NB4 (cell line): ENCODE measurements at regions not wholly inside any gene's neighbourhood (a gene's known extent, or its start where the extent isn't known, plus 50 kb on each side); places are given as distances from the start of the nearest gene placed in this dataset.

Source experiments
- DNase-seq: peaks from one replicate; pipeline ENCODE4 v3.0.0; 2010; ENCODE audit warnings: low read depth
- H3K4me3 ChIP-seq: one replicate; pipeline ENCODE4 v1.5.1; 2011; ENCODE audit warnings: mild to moderate bottlenecking, low read depth, low read length, moderate library complexity
- MAX ChIP-seq: IDR thresholded peaks from 2 replicates; pipeline ENCODE4 v1.6.1; 2011; ENCODE audit warnings: low read depth, low read length
- MYC ChIP-seq: IDR thresholded peaks from 2 replicates; pipeline ENCODE4 v1.6.1; 2011; ENCODE audit warnings: low read depth, low read length
- POLR2A ChIP-seq: IDR thresholded peaks from 2 replicates; pipeline ENCODE4 v1.6.1; 2011; ENCODE audit warnings: mild to moderate bottlenecking; ENCODE audit not compliant: insufficient read length; ENCODE audit errors: extremely low read depth
- TF ChIP-seq, protein P1 (sequence below): IDR thresholded peaks from one replicate; pipeline ENCODE4 v1.5.1; 2012; ENCODE audit warnings: low read depth, low read length

DNA sequence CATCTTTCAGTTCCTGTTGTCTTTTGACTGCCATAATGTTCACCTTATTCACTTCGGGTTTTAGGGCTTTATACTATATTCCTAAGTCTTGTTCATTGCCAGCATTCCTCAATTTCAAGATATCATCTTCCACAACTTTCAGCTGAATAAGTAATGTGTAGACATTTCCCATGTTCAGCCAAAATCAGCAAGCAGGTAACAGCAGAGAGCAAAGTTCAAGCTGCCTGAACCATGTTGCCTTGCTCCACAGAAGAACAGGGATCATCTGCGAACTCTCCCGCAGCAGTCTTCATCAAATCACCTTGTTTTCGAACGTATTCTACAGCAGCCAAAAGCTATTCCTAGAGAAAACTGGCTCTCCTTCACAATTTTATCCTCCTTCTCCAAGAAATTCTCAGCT, 95.3 kb upstream of the CCDC112 start:
- H3K4me3 ChIP-seq, result no peak overlapping the region
- no peak for TF ChIP-seq POLR2A
- no peak for DNase-seq

- no peak overlapping the region for H3K4me3 ChIP-seq
- peak; percentile 19 for DNase-seq
- TF ChIP-seq, protein P1, sequence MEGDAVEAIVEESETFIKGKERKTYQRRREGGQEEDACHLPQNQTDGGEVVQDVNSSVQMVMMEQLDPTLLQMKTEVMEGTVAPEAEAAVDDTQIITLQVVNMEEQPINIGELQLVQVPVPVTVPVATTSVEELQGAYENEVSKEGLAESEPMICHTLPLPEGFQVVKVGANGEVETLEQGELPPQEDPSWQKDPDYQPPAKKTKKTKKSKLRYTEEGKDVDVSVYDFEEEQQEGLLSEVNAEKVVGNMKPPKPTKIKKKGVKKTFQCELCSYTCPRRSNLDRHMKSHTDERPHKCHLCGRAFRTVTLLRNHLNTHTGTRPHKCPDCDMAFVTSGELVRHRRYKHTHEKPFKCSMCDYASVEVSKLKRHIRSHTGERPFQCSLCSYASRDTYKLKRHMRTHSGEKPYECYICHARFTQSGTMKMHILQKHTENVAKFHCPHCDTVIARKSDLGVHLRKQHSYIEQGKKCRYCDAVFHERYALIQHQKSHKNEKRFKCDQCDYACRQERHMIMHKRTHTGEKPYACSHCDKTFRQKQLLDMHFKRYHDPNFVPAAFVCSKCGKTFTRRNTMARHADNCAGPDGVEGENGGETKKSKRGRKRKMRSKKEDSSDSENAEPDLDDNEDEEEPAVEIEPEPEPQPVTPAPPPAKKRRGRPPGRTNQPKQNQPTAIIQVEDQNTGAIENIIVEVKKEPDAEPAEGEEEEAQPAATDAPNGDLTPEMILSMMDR, result peak; percentile 6
- TF ChIP-seq MAX (no peak), POLR2A (no peak)
Observed at GRCh38 chr5:115389799-115390382, 93.4 kb upstream of the CCDC112 start.

GRCh38 chr5:115389034-115389798, 92.8 kb upstream of the CCDC112 start:
- no peak overlapping the region for H3K4me3 ChIP-seq
- DNase-seq, result no peak
- TF ChIP-seq, protein P1, result no peak

- no peak overlapping the region for H3K4me3 ChIP-seq
- no peak for DNase-seq
- TF ChIP-seq, protein P1, result no peak
- no peak for TF ChIP-seq MAX
- TF ChIP-seq POLR2A, result no peak
- no peak for TF ChIP-seq MYC
Observed at GRCh38 chr5:115388240-115388639, 91.8 kb upstream of the CCDC112 start.

- TF ChIP-seq MYC, result no peak
- no peak for DNase-seq
- H3K4me3 ChIP-seq, result no peak overlapping the region
Observed at GRCh38 chr5:115387816-115388215, 91.4 kb upstream of the CCDC112 start.

DNA sequence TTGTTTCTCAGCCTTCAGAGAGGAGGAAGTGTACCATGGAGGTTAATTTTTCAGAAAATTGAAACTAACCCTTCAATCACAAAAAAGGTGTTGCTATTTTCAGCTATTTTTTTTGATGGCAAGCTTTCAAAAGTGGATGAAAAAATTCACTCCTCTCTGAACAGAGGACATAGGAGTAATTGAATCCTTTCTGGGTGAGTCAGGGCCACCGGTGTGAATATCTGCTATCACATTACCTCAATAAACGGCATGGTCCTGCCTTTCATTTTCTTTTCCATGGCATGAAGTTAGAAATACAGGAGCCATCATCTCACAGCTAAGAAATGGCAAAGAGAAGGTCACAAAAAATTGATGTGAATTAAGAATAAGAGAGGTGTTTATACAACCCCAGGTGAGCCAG, 90.2 kb upstream of the CCDC112 start:
- TF ChIP-seq POLR2A (no peak), MYC (no peak), MAX (no peak)
- TF ChIP-seq, protein P1, result no peak
- no peak overlapping the region for H3K4me3 ChIP-seq
- no peak for DNase-seq
